BJ (cell line): ENCODE measurements at regions not wholly inside any gene's neighbourhood (a gene's known extent, or its start where the extent isn't known, plus 50 kb on each side); places are given as distances from the start of the nearest gene placed in this dataset.

ENCODE experiments used
- CTCF ChIA-PET: fragments of 350-600 bp; formaldehyde crosslinking; extraction: SDS; loops from one replicate; lab custom pipeline; 2021; ENCODE audit warnings: antibody characterized with exemption, inconsistent platforms; lab: Yijun Ruan, JAX
- POLR2A ChIA-PET: fragments of 300-600 bp; sonication (Branson Sonifier 250); formaldehyde crosslinking; extraction: SDS; loops from one replicate; lab custom pipeline; 2021; ENCODE audit warnings: antibody characterized with exemption; lab: Charles Lee
- DNase-seq: peaks from one replicate; pipeline ENCODE4 v3.0.0-alpha.2; 2011; ENCODE audit warnings: low read depth
- H3K27me3 ChIP-seq: 2 replicates; pipeline ENCODE4 v1.6.0; 2011; ENCODE audit warnings: low read length; ENCODE audit not compliant: control insufficient read depth, insufficient read depth
- H3K36me3 ChIP-seq: 2 replicates; pipeline ENCODE4 v1.5.1; 2011; ENCODE audit warnings: low read length; ENCODE audit not compliant: control insufficient read depth, insufficient read depth
- H3K4me3 ChIP-seq: 2 replicates; pipeline ENCODE4 v1.5.1; 2011; ENCODE audit warnings: low read depth, mild to moderate bottlenecking, control low read depth, low read length
- CTCF ChIP-seq: IDR thresholded peaks from 2 replicates; pipeline ENCODE4 v1.5.1; 2011; ENCODE audit warnings: low read depth, mild to moderate bottlenecking, control low read depth, inconsistent platforms, low read length, moderate library complexity; ENCODE audit not compliant: insufficient read depth

- ChIA-PET CTCF (no interaction called here), POLR2A (no interaction called here)
- DNase-seq: no peak
- Histone ChIP-seq H3K36me3 (no peaks in the 10 kb centered on the region), H3K4me3 (no peak overlapping the region), H3K27me3 (no peaks in the 10 kb centered on the region)
- no peak for TF ChIP-seq CTCF
These were observed 131.9 kb upstream of the MTNR1B start for GRCh38 chr11:92837595-92837994.

GRCh38 chr11:92838759-92839310 is 130.6 kb upstream of the MTNR1B start:
- CTCF ChIA-PET: no interaction called here
- Histone ChIP-seq H3K27me3 (no peaks in the 10 kb centered on the region), H3K4me3 (no peak overlapping the region), H3K36me3 (no peaks in the 10 kb centered on the region)
- POLR2A ChIA-PET: no interaction called here
- no peak for TF ChIP-seq CTCF
- DNase-seq: no peak

- H3K27me3 ChIP-seq: no peaks in the 10 kb centered on the region
- no peak for DNase-seq
- no peaks in the 10 kb centered on the region for H3K36me3 ChIP-seq
- ChIA-PET POLR2A (no interaction called here), CTCF (interaction anchor here (1.3 kb wide), 1 partner anchor 10 kb away, joined by 3 read pairs; no protein-coding TSS in a partner anchor)
- H3K4me3 ChIP-seq: no peak overlapping the region
- no peak for TF ChIP-seq CTCF
These were observed 130.0 kb upstream of the MTNR1B start for GRCh38 chr11:92839450-92839849.

- H3K27me3 ChIP-seq: no peaks in the 10 kb centered on the region
- no peak for TF ChIP-seq CTCF
- no peak for DNase-seq
- no peaks in the 10 kb centered on the region for H3K36me3 ChIP-seq
- POLR2A ChIA-PET: no interaction called here
- CTCF ChIA-PET: no interaction called here
- H3K4me3 ChIP-seq: no peak overlapping the region
These were observed 127.7 kb upstream of the MTNR1B start for GRCh38 chr11:92841719-92842118.

- DNase-seq: no peak
- Histone ChIP-seq H3K4me3 (no peak overlapping the region), H3K27me3 (no peaks in the 10 kb centered on the region), H3K36me3 (no peaks in the 10 kb centered on the region)
- ChIA-PET POLR2A (no interaction called here), CTCF (interaction anchor here (0.6 kb wide), 1 partner anchor 148 kb away, joined by 3 read pairs; no protein-coding TSS in a partner anchor)
- no peak for TF ChIP-seq CTCF
These were observed 126.0 kb upstream of the MTNR1B start for GRCh38 chr11:92843455-92843854.
